GM10248 (cell line): ENCODE measurements at regions not wholly inside any gene's neighbourhood (a gene's known extent, or its start where the extent isn't known, plus 50 kb on each side); places are given as distances from the start of the nearest gene placed in this dataset.

ENCODE experiments used
- CTCF ChIA-PET: fragments of 300-600 bp; sonication (Branson Sonifier 250); formaldehyde crosslinking; extraction: SDS; loops from one replicate; lab custom pipeline; 2021; ENCODE audit warnings: antibody characterized with exemption; lab: Yijun Ruan, JAX
- POLR2A ChIA-PET: fragments of 350-650 bp; sonication (Branson Sonifier 250); formaldehyde crosslinking; extraction: SDS; loops from one replicate; lab custom pipeline; 2020; ENCODE audit warnings: antibody characterized with exemption; lab: Yijun Ruan, JAX
- DNase-seq: peaks from one replicate; pipeline ENCODE4 v3.0.0; 2012; ENCODE audit errors: extremely low spot score
- CTCF ChIP-seq: IDR thresholded peaks from 2 replicates; pipeline ENCODE4 v1.5.1; 2012; ENCODE audit warnings: mild to moderate bottlenecking, low read depth; ENCODE audit errors: extremely low read depth, missing control alignments, control extremely low read depth

- ChIA-PET CTCF (interaction anchor here (1.5 kb wide), 1 partner anchor 17 kb away, joined by 5 read pairs; no protein-coding TSS in a partner anchor), POLR2A (no interaction called here)
- no peak for TF ChIP-seq CTCF
- no peak for DNase-seq
Observed at GRCh38 chr5:174358276-174358675, 312.8 kb downstream of the NSG2 start.

- TF ChIP-seq CTCF = no peak
- CTCF ChIA-PET = interaction anchor here (0.9 to 1.5 kb wide), 2 partner anchors 16 to 48 kb away, joined by 3 to 5 read pairs; no protein-coding TSS in a partner anchor
- DNase-seq = no peak
- POLR2A ChIA-PET = no interaction called here
Observed at GRCh38 chr5:174359071-174359470, 313.6 kb downstream of the NSG2 start.

- CTCF ChIA-PET = no interaction called here
- no peak for TF ChIP-seq CTCF
- DNase-seq = no peak
- POLR2A ChIA-PET = no interaction called here
Observed at GRCh38 chr5:174362514-174362913, 317.0 kb downstream of the NSG2 start.

- CTCF ChIA-PET = no interaction called here
- no peak for TF ChIP-seq CTCF
- DNase-seq = no peak
- POLR2A ChIA-PET = no interaction called here
Observed at GRCh38 chr5:174363934-174364333, 318.4 kb downstream of the NSG2 start.

- POLR2A ChIA-PET = no interaction called here
- no peak for DNase-seq
- CTCF ChIA-PET = no interaction called here
- no peak for TF ChIP-seq CTCF
Observed at GRCh38 chr5:174364676-174365075, 319.2 kb downstream of the NSG2 start.

- ChIA-PET CTCF (no interaction called here), POLR2A (no interaction called here)
- DNase-seq = no peak
- no peak for TF ChIP-seq CTCF
Observed at GRCh38 chr5:174371600-174372094, 326.1 kb downstream of the NSG2 start.
